GM21786 (cell line): ENCODE measurements at regions not wholly inside any gene's neighbourhood (a gene's known extent, or its start where the extent isn't known, plus 50 kb on each side); places are given as distances from the start of the nearest gene placed in this dataset.
"Not testable (repeated sequence)": the region's sequence is repeated elsewhere in the genome, so short reads cannot be mapped to it uniquely, and the experiment has no call there.

ENCODE experiments used
- ATAC-seq: cut with Tn5 transposase; IDR thresholded peaks from one replicate; pipeline ENCODE4 v1.9.1; 2021; ENCODE audit not compliant: unreplicated experiment

DNA sequence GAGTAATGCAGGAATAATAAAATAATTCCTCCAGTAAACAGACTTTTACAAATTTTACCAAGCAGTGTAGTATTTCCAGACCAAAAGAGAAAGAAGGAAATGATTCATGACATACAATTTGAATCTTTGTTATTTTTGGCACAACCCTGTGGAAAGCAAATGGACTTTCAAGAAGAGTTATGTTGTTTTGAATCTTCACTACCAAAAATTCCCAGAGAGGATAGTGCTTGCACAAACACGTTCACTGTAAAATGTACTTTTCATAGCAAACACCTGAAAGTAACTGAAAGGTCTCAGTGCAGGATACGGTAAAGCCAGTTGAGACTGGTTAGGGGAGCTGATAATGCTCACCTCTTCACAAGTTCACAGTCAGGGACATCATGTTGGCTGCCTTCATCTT lies 107.1 kb downstream of the USP22 start:
- no peak for ATAC-seq

DNA sequence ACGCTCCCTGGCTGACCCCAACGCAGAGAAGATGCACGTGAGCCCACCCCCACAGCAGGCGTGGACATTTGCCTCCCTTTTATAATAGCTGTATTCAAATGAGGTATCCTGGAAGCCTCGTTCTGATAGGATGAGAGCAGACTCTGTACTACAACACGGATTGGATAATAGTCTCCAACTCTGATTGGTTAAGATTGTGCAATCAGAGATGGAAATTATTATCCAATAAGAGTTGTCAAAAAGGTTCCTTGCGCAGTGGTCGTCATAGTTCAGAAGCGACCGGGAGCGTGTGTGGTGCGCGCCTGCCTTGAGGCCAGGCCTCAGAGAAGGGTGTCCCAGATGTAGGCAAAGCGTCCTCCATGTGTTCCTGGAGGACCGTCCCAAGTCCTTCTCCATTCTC lies 104.6 kb downstream of the USP22 start:
- ATAC-seq = no peak

DNA sequence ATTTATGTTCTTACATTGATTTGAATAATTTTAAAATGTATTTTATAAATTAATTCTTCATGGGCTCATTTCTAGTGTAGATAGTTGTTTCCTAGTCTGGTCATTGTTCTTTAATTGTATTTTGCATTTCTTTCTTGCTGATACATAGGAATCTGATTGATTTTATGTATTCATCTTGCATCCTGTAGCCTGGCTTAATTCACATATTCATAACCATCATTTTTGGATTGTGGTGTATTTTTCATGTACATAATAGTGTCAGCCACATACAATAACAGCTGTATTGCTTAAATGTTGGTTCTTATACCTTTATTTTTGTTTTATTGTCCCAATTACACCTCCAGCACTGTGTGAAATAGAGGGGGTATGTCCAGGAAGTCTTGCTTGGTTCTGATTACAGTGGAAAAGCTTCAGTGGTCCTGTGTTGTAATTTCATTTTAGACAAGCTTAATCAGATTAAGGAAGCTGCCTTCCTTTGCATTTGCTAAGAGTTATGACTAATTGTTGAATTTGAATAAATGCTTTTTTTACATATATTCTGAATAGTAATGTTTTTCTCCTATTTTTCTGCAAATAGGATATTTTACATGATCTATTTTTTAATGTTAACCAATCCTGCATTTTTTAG lies 103.7 kb downstream of the USP22 start:
- ATAC-seq = no peak

DNA sequence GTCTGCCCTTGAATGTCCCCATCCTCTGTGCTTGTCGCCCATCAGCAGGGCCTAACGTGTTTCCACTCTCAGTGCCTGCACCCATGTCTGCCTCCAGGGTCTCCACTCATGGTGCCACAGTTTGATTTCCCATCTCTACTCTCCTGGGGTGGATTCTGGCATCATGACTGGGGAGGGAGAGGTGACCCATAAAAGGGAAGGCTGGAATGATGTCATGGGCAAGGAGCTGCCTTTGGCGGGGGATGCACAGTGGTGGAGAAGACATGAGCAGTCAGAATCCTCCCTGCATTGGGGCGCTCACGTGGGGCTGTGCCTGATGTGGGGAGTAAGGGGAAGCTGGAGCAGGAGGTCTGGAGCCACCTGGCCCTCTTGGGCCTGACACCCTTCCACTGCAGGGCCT lies 100.9 kb downstream of the USP22 start:
- no peak for ATAC-seq

DNA sequence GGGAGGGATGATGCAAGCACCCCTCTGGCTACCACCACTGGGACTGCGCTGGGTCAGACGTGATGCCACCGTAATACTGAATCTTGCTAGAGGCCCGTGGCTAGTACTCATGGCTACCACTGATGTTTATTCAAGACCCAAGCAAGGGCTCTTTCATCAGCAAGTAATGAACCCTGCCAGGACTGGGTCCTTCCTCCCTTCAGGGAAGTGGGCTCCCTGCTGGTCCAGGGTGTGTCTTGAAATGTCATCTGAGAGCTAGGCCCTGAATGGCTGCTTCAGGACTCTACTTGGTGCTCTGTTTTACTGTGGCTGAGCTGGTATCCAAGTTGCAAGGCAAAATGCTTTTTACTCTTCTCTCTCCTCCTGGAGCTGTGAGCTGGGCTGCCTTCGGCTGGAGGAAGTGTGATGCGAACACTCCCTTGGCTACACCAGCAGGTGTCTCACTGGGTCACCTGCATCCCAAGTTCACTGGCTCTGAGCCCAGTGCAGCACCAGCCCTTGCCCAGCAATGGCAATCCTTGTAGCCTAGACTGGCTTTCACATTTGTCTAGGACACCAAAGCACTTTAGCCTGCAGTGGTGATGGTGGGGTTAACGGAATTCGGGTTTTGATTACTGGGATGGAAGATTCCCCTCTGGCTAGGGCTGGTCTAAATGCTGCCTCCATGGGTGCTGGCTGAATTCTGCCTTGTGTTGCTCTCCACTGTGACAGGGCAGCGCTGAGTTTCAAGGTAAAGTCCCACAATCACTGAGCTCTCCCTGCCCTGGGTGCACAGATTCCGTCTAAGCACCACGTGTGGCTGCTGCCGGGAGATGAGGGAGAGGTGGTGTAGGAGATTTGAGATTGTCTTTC lies 98.6 kb downstream of the USP22 start:
- ATAC-seq = no peak

DNA sequence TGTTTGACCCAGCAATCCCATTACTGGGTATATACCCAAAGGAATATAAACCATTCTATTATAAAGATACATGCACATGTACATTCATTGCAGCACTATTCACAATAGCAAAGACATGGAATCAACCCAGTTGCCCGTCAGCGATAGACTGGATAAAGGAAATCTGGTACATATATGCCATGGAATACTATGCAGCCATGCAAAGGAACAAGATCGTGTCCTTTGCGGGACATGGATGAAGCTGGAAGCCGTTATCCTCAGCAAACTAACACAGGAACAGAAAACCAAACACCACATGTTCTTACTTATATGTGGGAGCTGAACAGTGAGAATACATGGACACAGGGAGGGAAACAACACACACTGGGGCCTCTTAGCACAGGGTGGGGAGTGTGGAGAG lies 95.1 kb downstream of the USP22 start:
- not testable (repeated sequence) for ATAC-seq

DNA sequence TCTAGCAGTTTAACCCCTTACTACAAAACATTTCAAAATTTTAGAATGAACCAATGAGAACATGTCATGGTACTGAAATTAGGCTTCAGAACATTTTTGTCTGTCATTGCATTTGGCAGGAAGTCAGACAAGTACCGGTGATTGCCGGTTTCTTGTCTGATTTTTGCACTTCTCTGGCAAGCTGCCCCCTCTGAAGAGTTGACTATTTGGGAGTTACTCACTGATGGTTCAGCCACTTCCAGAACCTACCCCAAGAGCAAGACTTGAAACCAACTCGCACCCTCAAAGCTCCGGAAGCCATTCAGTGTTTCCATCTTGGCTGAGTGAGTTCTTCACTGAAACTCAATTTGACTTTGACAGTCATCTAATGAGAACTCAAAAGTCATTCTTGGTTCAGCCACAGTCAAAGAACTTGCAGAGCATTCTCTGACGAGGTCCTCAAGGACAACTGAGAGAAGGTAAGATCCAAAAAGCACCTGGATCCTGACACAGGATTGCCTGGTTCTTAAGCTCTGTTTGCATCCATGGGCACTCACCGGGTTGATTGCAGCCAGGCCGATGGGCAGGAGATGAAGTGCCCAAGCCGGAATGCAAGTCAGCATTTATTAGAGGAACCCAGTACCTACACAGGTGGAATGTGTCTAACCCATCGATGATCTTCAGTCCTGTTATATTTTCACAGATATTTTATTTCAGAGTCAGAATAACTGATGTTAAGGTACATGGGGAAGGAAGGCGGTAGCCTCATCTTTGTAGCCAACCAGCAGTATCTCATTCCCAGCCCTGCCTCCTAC lies 93.6 kb downstream of the USP22 start:
- ATAC-seq = no peak
